ENCODE measurements at regions not wholly inside any gene's neighbourhood (a gene's known extent, or its start where the extent isn't known, plus 50 kb on each side); places are given as distances from the start of the nearest gene placed in this dataset.

GRCh38 chr19:29271911-29272310 lies 59.0 kb upstream of the UQCRFS1 start:
- no peaks in the 10 kb centered on the region for H3K36me3 ChIP-seq
- TF ChIP-seq, protein P1, sequence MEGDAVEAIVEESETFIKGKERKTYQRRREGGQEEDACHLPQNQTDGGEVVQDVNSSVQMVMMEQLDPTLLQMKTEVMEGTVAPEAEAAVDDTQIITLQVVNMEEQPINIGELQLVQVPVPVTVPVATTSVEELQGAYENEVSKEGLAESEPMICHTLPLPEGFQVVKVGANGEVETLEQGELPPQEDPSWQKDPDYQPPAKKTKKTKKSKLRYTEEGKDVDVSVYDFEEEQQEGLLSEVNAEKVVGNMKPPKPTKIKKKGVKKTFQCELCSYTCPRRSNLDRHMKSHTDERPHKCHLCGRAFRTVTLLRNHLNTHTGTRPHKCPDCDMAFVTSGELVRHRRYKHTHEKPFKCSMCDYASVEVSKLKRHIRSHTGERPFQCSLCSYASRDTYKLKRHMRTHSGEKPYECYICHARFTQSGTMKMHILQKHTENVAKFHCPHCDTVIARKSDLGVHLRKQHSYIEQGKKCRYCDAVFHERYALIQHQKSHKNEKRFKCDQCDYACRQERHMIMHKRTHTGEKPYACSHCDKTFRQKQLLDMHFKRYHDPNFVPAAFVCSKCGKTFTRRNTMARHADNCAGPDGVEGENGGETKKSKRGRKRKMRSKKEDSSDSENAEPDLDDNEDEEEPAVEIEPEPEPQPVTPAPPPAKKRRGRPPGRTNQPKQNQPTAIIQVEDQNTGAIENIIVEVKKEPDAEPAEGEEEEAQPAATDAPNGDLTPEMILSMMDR (IDR thresholded peaks at IDR 0.05): no peak
- TF ChIP-seq POLR2A (IDR thresholded peaks at IDR 0.05): no peak
- no peaks in the 10 kb centered on the region for H3K9me3 ChIP-seq
- 85 to 94% methylated on average over 4 of the region's 4 CpGs for WGBS, 2 donors
- H3K4me1 ChIP-seq: no peaks in the 10 kb centered on the region
- intact Hi-C loops (cut with DNase I): no loop called here
- H3K27ac ChIP-seq: no peak overlapping the region
- H3K27me3 ChIP-seq: no peaks in the 10 kb centered on the region
- no peak overlapping the region for H3K4me3 ChIP-seq (replicated peaks in 1 of 3)
- no peak for DNase-seq

GRCh38 chr19:29273000-29273640 lies 60.2 kb upstream of the UQCRFS1 start:
- no peak for DNase-seq
- H3K4me1 ChIP-seq: no peaks in the 10 kb centered on the region
- intact Hi-C loops (cut with DNase I): no loop called here
- no peak overlapping the region for H3K4me3 ChIP-seq (replicated peaks in 1 of 3)
- no peak overlapping the region for H3K27ac ChIP-seq
- no peaks in the 10 kb centered on the region for H3K27me3 ChIP-seq
- no peaks in the 10 kb centered on the region for H3K9me3 ChIP-seq
- no peak for TF ChIP-seq POLR2A (IDR thresholded peaks at IDR 0.05)
- TF ChIP-seq, protein P1 (IDR thresholded peaks at IDR 0.05): no peak
- WGBS, 2 donors: 75 to 79% methylated on average over 7 to 8 of the region's 8 CpGs
- no peaks in the 10 kb centered on the region for H3K36me3 ChIP-seq

DNA sequence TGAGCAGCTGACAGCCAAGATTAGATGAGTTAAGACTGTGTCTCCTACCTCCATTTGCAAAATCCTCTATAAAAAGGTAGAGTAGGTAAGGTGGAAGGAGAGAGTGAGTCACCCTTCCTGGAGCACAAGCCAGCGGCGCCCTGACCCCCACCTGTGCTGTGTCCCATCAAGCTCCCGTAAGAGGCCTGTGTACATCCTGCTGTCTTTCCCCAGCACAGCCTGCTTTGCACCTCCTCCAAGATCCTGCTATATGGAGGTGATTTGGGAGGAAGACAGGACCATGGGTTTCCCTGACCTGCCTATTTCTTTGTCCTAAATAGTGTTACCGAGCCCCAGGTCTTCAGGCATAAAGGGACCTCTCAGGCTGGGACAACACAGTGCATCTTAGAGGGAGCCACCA lies 62.3 kb upstream of the UQCRFS1 start:
- Histone ChIP-seq H3K9me3 (no peaks in the 10 kb centered on the region), H3K36me3 (no peaks in the 10 kb centered on the region), H3K27ac (no peak overlapping the region), H3K4me3 (replicated peaks in 1 of 3) (no peak overlapping the region), H3K27me3 (no peaks in the 10 kb centered on the region), H3K4me1 (no peaks in the 10 kb centered on the region)
- intact Hi-C loops (cut with DNase I): no loop called here
- WGBS, 2 donors: 89 to 92% methylated on average over 4 of the region's 4 CpGs
- DNase-seq: no peak
- TF ChIP-seq, protein P1 (IDR thresholded peaks at IDR 0.05): no peak
- no peak for TF ChIP-seq POLR2A (IDR thresholded peaks at IDR 0.05)

GRCh38 chr19:29277102-29277501 lies 64.2 kb upstream of the UQCRFS1 start:
- DNase-seq: peak in 1 of 2 donors; percentile 9
- H3K27me3 ChIP-seq: no peaks in the 10 kb centered on the region
- H3K9me3 ChIP-seq: no peaks in the 10 kb centered on the region
- no peaks in the 10 kb centered on the region for H3K36me3 ChIP-seq
- no peak overlapping the region for H3K27ac ChIP-seq
- intact Hi-C loops (cut with DNase I): no loop called here
- no peak overlapping the region for H3K4me3 ChIP-seq (replicated peaks in 1 of 3)
- 32 to 38% methylated on average over 7 of the region's 7 CpGs for WGBS, 2 donors
- no peaks in the 10 kb centered on the region for H3K4me1 ChIP-seq
- no peak for TF ChIP-seq POLR2A (IDR thresholded peaks at IDR 0.05)
- TF ChIP-seq, protein P1 (IDR thresholded peaks at IDR 0.05): no peak

- H3K36me3 ChIP-seq: no peaks in the 10 kb centered on the region
- no peaks in the 10 kb centered on the region for H3K4me1 ChIP-seq
- H3K4me3 ChIP-seq (replicated peaks in 1 of 3): no peak overlapping the region
- TF ChIP-seq, protein P1 (IDR thresholded peaks at IDR 0.05): no peak
- no peak for TF ChIP-seq POLR2A (IDR thresholded peaks at IDR 0.05)
- H3K27ac ChIP-seq: no peak overlapping the region
- intact Hi-C loops (cut with DNase I): no loop called here
- WGBS, 2 donors: 28 to 41% methylated on average over 3 of the region's 3 CpGs
- no peaks in the 10 kb centered on the region for H3K27me3 ChIP-seq
- H3K9me3 ChIP-seq: no peaks in the 10 kb centered on the region
- DNase-seq: no peak
Observed at GRCh38 chr19:29278716-29279115, 65.8 kb upstream of the UQCRFS1 start.
